ENCODE measurements at regions not wholly inside any gene's neighbourhood (a gene's known extent, or its start where the extent isn't known, plus 50 kb on each side); places are given as distances from the start of the nearest gene placed in this dataset.
A peak's percentile ranks its signal among the peaks of the same experiment; 100 is the strongest.

DNA sequence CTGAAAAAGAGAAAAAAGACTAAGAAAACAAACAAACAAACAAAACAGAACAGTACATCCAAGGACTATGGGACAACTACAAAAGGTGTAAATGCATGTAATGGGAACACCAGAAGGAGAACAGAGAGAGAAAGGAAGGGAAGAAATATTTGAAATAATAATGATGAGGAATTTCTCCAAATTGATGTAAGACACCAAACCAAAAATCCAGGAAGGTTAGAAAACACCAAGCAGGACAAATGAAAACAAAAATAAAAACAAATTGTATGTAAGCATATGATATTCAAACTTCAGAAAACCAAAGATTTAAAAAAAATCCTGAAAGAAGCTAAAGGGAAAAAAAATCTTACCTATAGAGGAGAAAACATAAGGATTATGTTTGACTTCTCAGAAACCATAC is 125.9 kb upstream of the ACTBL2 start:
- H3K36me3 ChIP-seq (ENCODE audit: control insufficient read depth, insufficient read depth, low read length) = no peaks in the 10 kb centered on the region
- TF ChIP-seq, protein P1, sequence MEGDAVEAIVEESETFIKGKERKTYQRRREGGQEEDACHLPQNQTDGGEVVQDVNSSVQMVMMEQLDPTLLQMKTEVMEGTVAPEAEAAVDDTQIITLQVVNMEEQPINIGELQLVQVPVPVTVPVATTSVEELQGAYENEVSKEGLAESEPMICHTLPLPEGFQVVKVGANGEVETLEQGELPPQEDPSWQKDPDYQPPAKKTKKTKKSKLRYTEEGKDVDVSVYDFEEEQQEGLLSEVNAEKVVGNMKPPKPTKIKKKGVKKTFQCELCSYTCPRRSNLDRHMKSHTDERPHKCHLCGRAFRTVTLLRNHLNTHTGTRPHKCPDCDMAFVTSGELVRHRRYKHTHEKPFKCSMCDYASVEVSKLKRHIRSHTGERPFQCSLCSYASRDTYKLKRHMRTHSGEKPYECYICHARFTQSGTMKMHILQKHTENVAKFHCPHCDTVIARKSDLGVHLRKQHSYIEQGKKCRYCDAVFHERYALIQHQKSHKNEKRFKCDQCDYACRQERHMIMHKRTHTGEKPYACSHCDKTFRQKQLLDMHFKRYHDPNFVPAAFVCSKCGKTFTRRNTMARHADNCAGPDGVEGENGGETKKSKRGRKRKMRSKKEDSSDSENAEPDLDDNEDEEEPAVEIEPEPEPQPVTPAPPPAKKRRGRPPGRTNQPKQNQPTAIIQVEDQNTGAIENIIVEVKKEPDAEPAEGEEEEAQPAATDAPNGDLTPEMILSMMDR (IDR thresholded peaks at IDR 0.05; ENCODE audit: insufficient read depth, low read length, poor library complexity, severe bottlenecking) = no peak
- H3K27me3 ChIP-seq (ENCODE audit: control insufficient read depth, insufficient read depth, low read length) = no peaks in the 10 kb centered on the region
- no peak for DNase-seq (ENCODE audit: low read depth)
- no peak overlapping the region for H3K4me3 ChIP-seq (ENCODE audit: low read depth, low read length)

DNA sequence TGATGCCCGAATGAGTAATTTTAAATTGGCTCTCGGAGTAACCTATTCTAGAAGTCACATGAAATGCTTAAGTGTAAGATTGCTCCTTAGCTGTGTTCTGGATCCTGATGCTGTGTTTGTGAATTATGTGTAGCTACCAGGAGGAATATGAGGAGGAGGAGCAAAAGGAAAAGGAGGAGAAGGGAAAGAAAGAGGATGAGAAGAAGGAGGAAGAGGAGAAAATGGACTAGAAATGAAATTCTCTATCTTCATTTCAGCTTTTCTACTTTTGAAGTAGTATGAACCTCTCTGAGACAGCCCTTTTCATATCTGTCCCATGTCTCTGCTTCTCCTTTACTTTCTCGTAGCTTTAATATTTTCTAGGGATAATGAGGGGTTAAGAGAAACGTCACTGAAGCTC is 119.4 kb upstream of the ACTBL2 start:
- Histone ChIP-seq H3K36me3 (ENCODE audit: control insufficient read depth, insufficient read depth, low read length) (no peaks in the 10 kb centered on the region), H3K27me3 (ENCODE audit: control insufficient read depth, insufficient read depth, low read length) (no peaks in the 10 kb centered on the region), H3K4me3 (ENCODE audit: low read depth, low read length) (no peak overlapping the region)
- no peak for DNase-seq (ENCODE audit: low read depth)
- TF ChIP-seq, protein P1 (IDR thresholded peaks at IDR 0.05; ENCODE audit: insufficient read depth, low read length, poor library complexity, severe bottlenecking) = no peak

DNA sequence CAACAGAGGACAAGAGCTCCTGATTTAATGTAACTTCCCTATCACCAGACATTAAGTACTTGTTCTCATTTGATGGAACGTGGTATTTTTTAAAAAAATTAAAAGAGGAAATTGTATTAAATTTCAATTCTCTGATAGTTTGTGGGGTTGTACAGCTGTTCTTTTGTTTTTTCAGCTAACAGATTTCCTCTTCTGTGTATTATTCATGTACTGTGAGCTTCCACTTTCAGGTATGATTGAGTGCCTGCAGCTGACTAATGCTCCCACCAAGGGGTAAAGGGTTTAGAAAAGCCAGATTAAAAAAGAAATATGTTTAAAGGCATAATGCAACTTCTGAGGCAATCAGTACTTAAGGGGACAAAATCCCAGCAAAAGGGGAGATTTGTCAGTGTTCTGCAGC is 117.7 kb upstream of the ACTBL2 start:
- TF ChIP-seq, protein P1 (IDR thresholded peaks at IDR 0.05; ENCODE audit: insufficient read depth, low read length, poor library complexity, severe bottlenecking) = no peak
- no peak for DNase-seq (ENCODE audit: low read depth)
- Histone ChIP-seq H3K4me3 (ENCODE audit: low read depth, low read length) (no peak overlapping the region), H3K36me3 (ENCODE audit: control insufficient read depth, insufficient read depth, low read length) (no peaks in the 10 kb centered on the region), H3K27me3 (ENCODE audit: control insufficient read depth, insufficient read depth, low read length) (no peaks in the 10 kb centered on the region)

DNA sequence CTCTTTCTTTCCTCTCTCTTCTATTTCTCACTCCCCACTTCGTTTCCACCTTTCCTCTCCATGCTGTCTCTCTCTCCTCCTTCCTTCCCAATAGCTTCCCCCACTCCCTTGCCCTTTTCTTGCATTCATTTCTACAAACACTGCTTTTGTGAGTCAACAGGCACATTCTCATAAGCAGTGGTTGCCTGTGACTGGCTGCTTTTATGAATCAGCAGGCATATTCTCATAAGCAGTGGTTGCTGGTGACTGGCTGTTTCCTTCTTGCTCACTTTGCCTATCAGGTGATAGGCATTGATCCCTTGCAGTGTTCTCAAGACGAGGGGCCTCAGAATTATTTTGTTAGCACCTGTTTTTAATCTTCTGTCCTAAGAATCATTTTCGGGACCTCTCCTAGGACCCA is 116.1 kb upstream of the ACTBL2 start:
- no peaks in the 10 kb centered on the region for H3K36me3 ChIP-seq (ENCODE audit: control insufficient read depth, insufficient read depth, low read length)
- TF ChIP-seq, protein P1 (IDR thresholded peaks at IDR 0.05; ENCODE audit: insufficient read depth, low read length, poor library complexity, severe bottlenecking) = no peak
- peak; percentile 32 for DNase-seq (ENCODE audit: low read depth)
- H3K27me3 ChIP-seq (ENCODE audit: control insufficient read depth, insufficient read depth, low read length) = no peaks in the 10 kb centered on the region
- no peak overlapping the region for H3K4me3 ChIP-seq (ENCODE audit: low read depth, low read length)

DNA sequence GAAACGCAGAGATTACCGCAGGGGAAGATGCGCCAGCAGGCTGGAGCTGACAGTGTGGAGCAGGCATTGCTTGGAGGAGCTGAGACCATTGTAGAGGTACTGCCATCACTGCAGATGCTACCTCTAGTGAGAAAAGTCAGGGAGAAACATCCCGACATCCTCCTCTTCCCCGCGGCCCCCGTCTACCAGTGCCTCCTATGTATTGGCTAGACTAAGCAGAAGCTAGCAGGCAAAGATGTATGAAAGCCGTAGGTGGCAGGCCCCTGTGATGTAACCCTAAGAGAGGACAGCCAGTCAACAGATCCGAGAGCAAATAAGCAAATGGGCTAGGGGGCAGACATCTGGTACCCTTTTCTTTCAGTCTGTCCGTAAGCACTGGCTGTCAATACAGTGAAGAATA is 115.5 kb upstream of the ACTBL2 start:
- no peak for DNase-seq (ENCODE audit: low read depth)
- Histone ChIP-seq H3K4me3 (ENCODE audit: low read depth, low read length) (no peak overlapping the region), H3K36me3 (ENCODE audit: control insufficient read depth, insufficient read depth, low read length) (no peaks in the 10 kb centered on the region), H3K27me3 (ENCODE audit: control insufficient read depth, insufficient read depth, low read length) (no peaks in the 10 kb centered on the region)
- TF ChIP-seq, protein P1 (IDR thresholded peaks at IDR 0.05; ENCODE audit: insufficient read depth, low read length, poor library complexity, severe bottlenecking) = no peak

DNA sequence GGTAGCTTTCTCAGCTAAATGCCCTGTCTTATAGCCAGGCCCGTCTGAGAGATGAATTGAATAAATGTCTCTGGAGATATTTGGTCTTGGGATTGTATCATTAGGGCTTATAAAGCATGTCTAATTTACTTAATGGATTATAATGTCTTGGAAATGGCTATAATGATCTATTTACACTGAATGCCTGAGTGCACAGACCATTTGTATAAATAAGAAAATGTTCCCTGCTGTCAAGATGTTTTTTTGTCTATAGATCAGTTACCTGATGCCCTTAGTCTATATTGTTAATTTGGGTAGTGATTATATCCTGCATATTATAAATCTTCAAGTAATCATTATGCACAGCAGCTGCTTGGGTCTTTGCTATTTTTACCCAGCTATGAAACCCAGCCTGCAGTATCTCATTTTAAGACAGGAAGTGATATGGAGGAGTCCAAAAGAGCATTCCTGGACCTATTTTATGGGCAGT is 112.9 kb upstream of the ACTBL2 start:
- Histone ChIP-seq H3K27me3 (ENCODE audit: control insufficient read depth, insufficient read depth, low read length) (no peaks in the 10 kb centered on the region), H3K4me3 (ENCODE audit: low read depth, low read length) (no peak overlapping the region), H3K36me3 (ENCODE audit: control insufficient read depth, insufficient read depth, low read length) (no peaks in the 10 kb centered on the region)
- TF ChIP-seq, protein P1 (IDR thresholded peaks at IDR 0.05; ENCODE audit: insufficient read depth, low read length, poor library complexity, severe bottlenecking) = no peak
- DNase-seq (ENCODE audit: low read depth) = no peak
